ENCODE measurements at regions not wholly inside any gene's neighbourhood (a gene's known extent, or its start where the extent isn't known, plus 50 kb on each side); places are given as distances from the start of the nearest gene placed in this dataset.
"Not testable (repeated sequence)": the region's sequence is repeated elsewhere in the genome, so short reads cannot be mapped to it uniquely, and the experiment has no call there.

DNA sequence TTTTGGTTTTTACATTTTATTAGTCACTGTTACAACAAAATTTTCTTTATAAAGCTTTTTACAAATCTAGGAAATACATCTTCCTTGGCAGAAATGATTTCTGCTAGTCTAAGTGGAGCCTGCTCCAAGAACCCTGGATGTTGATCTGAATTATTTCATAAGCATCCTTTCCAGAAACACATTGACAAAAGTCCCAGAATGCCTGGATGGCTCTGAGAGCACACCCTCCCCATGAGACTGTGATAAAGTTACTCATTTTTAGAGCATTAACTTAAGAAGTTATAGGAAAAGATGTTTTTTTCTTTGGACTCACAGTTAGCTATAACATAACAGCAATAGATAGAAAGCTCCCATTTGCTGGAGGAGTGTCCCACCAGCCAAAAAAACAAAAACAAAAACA is 559.6 kb upstream of the SPRY2 start:
- no peak for DNase-seq

DNA sequence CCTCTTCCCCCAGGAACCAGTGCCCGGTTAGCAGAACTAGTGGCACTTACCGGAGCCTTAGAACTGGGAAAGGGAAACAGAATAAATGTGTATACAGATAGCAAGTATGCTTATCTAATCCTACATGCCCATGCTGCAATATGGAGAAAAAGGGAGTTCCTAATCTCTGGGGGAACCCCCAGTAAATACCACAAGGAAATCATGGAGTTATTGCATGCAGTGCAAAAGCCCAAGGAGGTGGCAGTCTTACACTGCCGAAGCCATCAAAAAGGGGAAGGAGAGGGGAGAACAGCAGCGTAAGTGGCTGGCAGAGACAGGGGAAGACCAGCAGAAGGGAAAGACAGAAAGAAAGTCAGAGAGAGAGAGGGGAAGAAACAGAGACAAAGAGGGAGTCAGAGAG is 556.7 kb upstream of the SPRY2 start:
- not testable (repeated sequence) for DNase-seq

DNA sequence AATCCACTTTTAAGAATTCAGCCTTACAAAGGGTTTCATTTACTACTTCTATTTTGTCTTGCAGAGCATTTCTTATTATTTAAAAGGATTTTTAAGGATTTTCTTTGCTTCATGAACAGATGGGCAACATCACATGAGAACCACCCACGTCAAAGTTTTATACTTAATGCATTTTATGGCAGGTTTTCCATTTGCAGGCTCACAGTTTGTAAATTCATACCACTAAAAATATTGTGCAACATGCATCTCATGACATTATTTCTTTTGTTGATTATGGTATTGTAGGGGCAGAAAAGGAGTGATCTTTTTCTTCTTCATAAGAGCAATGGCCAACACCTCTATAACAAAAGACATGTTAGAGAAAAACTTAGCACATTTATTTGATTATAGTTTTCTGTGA is 554.0 kb upstream of the SPRY2 start:
- DNase-seq, result no peak

DNA sequence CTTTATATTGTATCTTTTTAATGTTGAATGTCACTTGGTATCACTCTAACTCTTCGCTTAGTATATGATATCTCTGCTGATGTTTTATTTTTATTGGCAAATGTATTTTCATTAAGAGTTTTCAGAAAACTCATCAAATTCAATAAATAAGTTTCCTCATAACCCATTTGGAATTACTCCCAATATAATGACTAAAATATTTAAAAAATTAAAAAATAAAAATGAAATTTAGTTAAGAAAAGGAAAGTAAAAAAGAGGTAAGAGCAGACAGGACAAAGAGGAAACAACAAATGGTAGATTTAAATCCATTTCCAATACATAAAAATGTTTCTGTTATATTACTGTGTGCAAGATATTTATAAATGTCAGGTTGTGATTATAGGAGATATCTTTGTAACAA is 548.9 kb upstream of the SPRY2 start:
- DNase-seq, result no peak

DNA sequence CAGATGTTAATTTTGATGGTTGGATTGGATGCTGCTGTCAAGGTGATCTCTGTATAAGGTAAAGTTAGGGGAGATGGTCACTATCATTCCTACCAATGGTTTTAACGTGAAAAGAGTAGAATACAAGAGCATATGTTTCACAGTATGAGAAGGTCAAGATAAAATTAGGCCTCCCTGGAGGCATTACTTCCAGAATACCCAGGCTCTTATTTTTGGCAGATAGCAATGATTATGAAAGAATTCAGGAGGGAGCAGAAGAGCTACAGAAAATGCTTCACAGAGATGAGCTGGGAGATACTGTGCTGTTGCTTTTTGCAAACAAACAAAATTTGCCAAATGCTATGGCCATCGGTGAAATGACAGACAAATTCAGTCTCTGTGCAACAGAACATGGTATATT is 547.5 kb upstream of the SPRY2 start:
- DNase-seq, result no peak

DNA sequence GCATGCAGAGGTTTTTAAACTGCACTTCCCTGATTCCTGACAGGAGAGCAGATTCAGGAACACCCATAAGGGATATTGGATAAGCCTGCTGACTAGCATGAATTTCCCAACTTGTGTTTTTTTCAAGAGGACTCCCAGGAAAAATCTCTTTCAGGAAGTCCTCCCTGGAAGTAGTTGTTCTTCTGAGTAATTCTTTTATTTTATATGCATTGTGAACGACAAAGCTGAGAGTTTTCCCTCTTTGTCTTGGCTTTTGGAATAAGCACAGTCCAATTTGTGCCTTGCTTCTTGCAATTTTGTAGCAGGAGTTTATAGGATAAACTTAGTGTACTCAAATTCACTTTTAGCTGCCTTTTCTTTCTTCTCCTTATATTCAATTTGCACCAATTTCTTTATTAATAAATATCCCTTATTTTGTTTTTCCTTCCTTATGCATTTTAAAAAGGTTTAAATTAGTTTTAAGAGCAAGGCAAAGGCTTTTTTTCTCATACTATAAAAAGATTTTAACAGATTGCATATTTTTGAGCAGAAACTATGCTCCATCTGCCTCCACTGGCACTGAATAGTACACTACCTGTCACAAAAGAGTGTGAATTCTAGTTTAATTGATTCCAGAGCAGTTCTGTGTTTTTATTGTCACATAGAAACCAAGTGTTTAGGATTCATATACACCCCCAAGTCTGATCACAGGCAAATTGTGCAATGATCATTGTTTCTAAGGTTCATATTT is 543.3 kb upstream of the SPRY2 start:
- DNase-seq, result no peak

DNA sequence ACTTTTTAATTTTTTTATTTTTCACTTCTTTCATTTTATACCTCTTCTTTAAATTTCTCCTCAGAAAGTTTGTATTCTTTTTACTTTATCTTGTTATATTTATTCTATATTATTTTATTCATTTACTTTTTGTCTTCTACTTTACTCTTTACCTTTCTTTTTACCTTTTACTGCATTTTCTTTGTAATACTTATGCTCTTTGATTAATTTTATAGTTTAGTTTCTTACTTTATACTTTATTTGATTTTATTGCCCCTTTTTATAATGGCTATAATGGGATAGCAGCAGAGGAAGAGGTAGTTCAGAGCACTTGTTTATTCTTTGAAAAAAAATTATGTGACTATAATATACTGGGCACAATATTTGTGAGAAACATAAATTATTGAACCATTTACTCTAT is 542.6 kb upstream of the SPRY2 start:
- DNase-seq, result no peak

DNA sequence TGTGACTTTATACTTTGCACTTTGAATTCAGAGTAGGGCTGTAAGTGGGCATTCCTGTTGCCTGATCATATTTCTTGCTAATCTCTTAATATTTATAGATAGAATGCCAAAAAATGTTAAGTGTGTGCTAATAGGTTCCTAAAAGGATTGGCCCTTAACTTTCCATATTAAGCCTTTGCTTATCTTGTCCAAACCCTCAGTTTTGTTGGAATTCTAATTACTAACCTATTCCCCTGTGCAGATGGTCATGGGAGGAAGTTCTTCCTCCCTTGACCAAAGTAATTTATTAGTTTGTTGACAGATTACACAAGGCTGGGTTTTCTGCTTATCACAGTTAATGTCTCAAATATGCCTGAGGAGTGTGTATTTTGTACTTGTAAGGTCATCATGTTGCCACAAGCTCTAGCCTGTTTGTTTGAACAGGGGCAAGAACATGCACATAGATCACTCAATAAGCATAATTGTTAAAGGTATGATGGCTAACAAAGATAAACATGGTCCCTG is 541.1 kb upstream of the SPRY2 start:
- peak; percentile 98 for DNase-seq

DNA sequence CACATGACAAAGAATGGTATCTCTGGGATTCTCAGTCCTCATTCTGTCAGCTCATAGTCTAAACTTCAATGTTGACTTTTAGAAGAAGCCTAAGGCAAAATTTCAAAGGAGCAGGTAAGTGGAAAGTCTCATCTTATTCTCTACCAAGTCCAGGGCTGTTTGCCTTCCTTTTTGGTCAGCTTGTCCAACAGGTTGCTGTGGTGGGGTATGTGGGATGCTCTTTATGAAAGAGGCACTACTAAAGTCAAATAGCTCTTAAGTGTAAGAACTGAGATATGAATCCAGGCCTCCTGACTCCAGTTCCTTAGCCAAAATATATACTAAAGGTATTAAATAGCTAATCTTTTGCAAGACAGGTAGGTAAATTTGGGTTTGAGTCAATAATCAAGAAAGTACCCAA is 540.6 kb upstream of the SPRY2 start:
- DNase-seq, result no peak

DNA sequence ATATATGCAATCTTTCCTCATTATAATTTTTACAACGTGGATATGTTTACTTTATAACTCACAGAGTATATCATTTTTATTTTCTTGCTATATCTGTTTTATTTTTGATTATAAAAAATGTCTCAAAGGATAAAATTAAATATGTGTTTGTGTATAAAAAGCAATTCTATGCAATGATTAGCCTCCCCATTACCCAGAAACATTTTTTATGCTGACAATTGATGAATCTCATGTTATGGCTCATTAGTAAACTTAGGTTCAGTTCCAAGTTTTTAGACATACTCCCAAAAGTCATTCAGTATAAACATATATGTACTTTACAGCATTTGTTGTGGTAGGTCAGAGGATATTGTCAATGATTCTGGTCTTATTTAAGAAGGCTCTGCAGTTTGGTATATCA is 540.1 kb upstream of the SPRY2 start:
- DNase-seq, result no peak

DNA sequence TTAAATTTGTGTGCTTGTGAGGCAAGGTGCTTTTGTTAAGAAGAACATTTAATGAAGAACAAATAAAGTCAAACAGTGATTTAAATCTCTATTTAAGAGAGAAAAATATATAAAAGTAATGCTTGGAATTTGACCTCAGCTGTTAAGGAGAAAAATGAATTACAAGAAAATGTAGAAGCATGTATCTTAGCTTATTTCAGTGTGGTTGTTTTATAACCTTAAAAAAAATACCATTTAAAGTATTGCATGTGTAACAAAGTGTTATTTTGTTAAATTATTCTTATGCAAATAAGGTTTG is 537.0 kb upstream of the SPRY2 start:
- DNase-seq, result no peak

DNA sequence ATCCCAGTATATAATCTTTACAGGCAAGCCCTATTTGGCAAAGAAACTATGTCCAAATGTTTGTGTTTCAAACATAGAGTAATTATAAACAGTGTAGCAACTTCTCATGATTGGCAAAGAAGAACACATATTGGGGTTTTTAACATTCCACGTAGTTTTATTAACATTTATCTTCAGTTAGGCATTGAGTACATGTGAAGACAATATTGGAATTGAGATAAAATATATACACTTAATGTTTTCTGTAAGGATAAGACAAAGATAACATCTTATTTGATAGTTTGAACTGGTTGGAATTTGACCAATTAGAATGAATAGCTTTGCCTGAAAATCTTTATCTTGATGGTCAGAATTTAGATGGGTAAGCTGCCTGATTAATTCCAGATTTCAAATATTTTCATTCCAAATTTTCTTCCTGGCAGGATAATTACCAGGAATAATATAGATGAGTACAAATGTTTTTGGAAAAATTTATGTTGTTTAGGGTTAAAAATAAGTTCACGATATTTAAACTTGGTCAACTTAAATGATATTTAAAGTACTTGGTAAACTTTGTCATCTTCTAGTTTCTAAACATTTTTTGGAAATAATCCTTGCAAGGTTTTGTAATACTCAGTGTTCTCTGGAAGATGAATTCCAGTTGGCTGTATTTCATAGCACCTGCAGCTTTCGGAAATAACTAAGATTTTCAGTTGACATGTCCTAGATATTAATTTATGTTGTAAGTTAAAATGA is 536.5 kb upstream of the SPRY2 start:
- no peak for DNase-seq

DNA sequence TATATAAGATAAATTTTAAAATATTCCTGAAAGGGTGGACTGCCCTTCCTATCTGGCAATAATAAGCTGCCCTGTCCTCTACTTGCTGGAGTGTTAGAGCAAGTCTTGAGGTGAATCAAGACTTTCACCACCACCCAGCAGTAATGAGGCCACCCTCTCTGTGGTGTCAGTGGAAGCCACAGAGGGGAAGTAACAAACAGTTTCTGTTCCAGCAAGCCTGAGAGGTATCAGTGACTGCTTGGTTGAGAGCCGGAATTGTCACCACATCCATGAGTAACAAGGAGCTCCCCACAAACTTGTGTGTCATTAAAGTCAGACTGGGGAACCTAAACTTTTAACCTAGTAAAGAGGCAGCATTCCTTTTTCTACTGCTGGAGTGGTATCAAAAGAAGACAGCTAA is 532.7 kb upstream of the SPRY2 start:
- DNase-seq, result no peak

DNA sequence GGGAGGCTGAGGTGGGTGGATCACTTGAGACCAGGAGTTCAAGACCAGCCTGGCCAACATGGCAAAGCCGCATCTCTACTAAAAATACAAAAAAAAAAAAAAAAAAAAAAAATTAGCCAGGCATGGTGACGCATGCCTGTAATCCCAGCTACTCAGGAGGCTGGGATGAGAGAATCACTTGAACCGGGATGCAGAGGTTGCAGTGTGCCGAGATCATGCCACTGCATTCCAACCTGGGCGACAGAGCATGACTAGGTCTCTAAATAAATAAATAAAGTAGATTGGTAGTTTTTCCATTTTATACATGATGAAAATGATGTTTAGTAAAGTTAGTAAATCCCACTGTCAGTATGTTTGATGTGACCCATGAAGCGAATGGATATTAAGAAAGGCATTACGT is 531.0 kb upstream of the SPRY2 start:
- not testable (repeated sequence) for DNase-seq

DNA sequence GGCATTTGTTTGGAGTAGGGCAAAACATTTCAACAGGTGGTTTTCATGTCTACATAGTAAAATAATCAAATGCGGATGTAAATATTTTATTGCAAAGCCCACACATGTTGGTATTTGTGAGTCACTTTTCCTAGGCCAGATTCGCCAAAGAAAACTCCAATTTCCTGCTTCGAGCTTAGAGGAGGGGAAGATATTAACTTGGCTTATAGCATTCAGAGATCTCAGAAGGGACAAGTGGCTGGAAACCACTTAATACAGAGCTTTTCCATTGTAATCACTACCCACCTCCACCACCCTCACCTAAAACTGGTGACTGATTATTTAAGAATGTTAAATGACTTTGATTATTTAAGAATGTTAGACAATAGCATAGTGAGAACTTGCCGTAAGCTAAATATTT is 530.6 kb upstream of the SPRY2 start:
- no peak for DNase-seq

DNA sequence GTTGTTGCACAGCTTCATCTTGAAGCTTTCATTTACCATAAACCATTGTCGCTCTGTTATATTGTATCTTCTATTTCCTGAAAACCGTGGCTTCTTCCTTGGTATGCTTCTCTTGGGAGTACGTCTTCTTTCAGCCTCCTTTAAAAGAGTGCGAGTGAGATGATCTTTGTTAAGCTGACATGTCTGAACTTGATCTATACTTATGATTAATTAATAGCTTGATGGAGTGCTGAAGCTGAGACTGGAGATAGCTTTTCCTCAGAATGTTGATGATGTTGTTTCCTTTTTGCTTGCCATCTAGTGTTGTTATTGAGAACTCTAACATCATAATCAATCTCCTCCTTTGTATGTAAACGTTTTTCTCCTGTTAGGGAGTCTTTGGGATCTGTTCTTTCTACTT is 529.3 kb upstream of the SPRY2 start:
- DNase-seq, result no peak

DNA sequence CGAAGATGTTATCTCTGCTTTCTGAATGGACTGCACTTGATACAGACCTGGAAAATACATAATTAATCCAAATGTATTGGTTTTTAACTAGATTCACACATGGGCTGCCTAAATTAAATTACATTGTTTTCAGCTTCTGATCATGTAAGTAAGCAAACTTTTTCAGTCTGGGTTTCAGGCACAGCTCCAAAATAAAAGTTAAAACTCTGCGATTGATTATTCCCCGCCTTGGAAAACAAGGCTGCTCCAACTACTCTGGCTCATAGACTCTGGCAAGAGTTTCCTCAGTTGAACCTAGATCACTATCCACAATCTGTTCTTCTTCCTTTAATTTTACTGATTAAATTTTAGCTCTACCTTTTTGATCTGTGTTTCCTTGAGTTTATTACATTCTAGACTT is 526.0 kb upstream of the SPRY2 start:
- DNase-seq, result no peak

DNA sequence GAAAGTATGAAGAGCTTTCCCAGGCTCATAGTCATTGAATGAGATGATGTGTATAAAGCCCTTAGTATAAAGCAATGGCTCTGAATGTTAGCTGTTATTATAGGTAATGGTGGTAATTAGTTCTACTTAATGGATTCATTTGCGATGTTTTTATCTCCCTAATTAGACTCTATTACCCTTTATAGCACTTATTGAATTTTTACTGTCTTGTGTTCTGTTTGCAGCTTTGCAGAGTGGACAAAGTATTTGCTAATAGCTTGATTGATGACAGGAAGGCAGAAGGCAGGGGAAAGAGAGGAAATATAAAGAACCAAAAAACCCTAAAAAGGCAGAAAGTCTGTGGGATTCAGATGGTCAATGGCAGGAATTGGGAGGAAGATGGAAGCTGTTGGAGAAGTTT is 524.4 kb upstream of the SPRY2 start:
- DNase-seq, result peak; percentile 98

DNA sequence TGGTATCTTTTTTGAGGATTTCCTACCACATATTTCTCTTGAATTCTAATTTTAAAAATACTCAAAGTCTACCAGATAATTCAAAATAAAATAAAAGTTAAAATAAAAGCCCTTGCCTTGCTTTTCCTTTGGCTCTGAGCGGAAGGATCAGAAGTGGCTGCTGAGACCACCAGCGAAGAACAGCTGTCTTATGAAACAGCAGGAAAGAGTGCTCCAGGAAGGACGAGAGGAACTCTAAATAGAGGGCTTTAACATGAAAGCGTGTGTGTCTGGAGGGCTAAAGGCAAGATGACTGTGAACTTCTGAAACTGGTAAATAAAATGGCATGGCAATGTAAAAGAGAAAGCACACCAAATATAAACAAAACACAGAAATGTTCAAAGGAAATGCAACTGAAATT is 521.5 kb upstream of the SPRY2 start:
- no peak for DNase-seq

DNA sequence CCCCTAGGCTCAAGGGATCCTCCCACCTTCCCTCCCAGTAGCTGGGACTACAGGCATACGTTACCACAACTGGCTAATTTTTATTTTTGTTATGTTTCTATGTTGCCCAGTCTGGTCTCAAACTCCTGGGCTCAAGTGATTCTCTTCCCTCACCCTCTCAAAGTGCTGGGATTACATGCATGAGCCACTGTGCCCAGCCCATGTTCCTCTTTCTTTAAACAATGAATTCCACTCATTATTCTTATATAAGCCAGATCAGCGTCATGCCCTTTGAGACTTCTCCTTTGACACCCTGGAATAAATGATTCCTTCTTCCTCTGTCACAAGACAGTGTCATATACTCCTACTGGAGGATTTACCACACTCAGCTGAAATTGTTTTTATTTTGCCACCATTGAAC is 519.9 kb upstream of the SPRY2 start:
- DNase-seq, result no peak

DNA sequence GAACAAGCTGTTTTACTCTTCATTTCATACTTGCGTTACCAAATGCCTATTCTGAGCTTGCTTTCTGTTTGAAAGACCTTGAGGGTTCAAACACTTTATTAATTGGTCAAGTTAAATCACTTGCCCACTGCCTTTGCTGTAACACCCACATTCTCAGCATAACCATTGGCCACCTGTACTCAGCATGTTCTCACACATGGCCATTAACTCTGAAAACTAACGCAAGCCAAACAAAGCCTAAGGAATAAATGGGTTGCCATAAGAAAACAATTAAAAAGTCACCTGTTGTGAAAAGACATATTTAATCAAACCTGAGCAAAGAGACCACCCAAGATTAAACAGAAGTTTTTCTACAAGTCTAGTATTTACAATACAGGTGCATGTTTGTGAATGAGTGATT is 517.2 kb upstream of the SPRY2 start:
- no peak for DNase-seq

DNA sequence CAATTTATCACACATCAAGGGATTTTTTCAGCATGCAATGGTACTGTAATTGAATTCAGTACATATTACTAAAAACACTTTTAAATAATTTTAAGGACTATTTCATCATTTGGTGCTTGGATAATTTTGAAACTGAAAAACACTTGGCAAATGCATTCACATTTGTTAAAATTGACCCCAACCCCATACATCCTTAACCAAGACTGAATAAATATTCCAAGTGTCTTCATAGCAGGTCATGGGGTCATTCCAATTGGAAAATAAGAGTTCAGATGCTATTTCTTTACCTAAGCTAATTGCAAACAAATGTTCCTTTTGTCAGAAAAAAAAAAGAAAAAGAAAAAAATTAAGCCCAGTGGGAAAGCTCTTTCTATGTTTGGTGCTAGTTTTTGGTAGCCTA is 516.4 kb upstream of the SPRY2 start:
- no peak for DNase-seq

DNA sequence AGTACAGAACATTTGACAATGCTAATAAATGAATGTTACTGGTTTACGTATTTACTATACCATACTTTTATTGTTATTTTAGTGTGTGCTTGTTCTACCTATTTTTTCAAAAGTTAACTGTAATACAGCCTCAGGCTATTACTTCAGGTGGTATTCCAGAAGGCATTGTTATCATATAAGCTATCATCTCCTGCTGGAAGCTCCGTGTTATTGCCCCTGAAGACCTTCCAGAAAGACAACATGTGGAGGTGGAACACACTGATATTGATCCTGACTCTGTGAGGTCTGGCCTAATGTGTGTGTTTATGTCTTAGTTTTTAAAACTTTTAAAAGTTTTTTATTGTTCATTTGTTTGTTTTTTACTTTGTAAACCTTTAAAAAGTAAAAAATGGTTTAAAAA is 509.8 kb upstream of the SPRY2 start:
- DNase-seq, result no peak

DNA sequence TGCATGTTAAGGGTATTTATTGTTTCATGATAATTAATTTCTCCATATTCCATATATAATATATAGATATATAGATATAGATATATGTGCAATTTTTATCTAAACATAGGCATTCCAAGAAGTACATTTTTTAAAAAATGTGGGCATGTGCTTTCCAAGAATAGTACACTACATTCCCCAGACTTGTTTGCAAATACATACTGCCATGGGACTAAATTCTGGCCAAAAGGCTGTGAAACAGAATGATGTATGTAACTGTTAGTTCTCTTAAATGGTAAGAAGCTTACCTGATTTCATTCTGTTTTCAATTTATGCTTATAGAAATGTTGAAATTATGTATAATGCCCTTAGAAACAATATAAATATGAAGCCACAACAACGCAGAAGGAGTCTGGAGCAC is 503.2 kb upstream of the SPRY2 start:
- DNase-seq, result no peak

DNA sequence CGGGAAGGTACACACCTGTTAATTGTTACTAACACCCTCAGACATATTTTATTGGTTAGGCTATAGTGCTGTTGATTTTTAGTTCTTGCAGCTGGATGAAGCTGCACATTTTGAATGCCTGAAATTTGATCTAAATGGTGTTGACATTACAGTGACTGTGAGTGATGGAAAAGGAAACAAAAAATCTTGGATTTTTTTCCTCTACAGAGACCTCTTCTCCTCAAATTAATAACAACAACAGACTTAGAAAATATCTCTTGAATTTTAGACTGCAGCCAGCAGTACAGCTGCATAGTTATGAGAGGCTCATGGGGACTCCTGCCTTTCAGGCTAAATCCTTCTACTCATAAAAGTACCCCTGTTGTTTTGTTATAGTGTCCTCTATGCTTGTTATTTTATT is 500.5 kb upstream of the SPRY2 start:
- peak; percentile 78 for DNase-seq

Data from NCI-H748 treated with DMSO at 0.1 percent for 48 hours (cell line).